ENCODE measurements at regions not wholly inside any gene's neighbourhood (a gene's known extent, or its start where the extent isn't known, plus 50 kb on each side); places are given as distances from the start of the nearest gene placed in this dataset.
A peak's percentile ranks its signal among the peaks of the same experiment; 100 is the strongest.

DNA sequence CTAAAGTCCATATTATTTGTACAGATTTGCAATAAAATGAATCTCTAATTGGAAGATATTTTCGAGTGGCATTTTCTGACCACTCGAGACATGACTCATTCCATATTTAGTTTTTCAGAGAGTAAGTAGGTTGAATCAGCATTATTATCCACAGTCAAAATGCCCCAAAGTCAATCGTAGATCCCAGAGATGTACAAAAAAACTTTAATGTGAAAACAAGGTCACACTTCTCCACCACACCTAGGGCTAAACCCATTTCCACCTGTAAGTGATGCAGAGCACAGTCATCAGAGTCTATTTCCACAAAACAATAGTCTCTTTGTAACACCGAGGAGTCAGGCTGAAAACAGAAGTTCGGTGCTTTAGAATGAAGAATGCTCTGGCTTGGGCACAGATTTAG is 117.1 kb upstream of the TENM3 start:
- DNase-seq: no peak

DNA sequence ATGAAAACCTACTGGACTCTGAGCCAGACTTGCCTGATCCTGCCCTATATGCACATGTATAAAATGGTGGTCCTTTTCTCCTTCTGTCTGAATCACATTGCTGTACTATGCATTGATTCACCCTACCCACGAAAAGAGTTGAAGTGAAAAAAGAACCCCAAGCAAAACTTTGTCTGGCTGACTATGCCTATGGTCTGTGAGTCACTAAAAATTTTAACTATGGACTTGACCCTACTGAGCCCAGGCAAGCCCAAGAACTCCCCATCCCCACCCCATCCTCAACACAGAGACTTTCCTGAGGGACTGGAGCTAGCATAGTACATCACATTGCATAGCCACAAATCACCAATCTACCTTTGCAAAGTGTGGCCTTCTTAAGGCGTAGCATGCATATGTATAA is 116.6 kb upstream of the TENM3 start:
- DNase-seq: no peak

DNA sequence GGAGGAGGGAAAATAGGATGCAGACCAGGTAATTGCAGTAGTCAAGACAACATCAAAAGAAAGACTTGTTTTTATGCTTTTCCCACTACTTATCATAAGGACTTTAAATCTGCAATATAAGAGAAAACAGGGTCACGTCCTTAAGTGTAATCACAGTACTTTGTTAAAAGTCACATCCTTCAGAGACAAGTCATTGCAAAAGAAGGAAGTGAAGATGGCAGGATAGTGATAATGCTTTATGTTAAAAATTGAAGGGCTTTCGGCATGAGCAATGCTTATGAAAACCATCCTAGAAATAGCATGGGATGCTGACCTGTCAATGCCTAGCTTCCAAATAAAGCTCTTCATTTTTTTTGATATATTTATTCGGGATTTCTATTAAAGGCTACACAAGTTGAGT is 110.2 kb upstream of the TENM3 start:
- DNase-seq: peak; percentile 13

DNA sequence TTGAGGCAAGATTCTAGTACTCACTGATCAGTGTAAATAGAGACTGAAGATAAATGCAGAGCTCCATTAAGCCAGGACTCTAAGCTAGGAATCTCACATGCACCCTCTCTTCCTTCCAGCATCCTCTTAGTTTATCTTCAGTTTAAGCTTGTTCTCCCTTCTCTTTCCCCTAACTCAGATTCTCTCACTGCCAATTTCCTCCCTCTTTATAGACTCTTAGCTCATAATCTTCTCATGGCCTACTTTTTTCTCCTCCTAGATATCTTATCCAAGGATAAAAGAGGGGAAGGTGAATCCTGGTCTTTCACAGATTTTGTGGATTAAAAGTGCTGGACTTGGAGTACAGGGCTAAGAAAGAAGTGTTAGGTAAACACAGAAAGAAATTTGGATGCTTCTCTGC is 108.9 kb upstream of the TENM3 start:
- DNase-seq: no peak

DNA sequence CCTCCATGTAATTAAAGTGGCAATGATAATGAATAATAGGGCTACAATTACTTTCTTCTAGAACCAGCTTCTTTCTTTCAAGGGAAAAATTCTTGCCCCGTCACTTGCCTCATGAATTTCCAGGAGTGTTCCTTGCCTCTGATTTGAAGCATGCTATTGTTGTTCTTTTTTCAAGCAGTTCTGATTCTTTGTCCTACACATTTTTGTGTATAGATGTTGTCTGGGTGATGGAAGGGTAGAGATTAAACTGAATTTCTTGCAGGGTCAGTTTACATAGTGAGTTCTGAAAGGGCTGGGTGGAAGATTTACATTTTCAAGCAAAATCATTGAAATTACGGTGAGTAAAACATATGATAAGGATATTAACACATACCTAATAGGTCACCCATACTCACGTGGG is 107.0 kb upstream of the TENM3 start:
- no peak for DNase-seq

DNA sequence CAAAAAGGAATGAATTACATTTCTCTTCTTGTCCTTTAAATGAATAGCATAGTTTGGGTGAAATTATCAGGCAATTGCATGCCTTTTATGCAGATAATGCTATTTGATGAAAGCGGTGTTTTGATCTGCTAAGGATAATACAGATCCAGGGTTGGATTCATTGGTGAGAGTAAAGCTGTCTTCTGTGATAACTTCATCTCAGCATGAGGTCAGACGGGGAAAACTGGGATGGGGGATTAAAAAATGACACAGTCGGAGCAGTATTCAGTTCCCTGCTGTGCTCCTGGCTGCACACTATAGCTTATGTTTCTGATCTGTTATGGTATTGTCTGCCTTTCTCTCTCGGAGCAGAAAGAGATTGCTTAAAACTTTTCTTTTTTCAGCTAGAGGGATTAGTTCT is 105.9 kb upstream of the TENM3 start:
- DNase-seq: no peak

DNA sequence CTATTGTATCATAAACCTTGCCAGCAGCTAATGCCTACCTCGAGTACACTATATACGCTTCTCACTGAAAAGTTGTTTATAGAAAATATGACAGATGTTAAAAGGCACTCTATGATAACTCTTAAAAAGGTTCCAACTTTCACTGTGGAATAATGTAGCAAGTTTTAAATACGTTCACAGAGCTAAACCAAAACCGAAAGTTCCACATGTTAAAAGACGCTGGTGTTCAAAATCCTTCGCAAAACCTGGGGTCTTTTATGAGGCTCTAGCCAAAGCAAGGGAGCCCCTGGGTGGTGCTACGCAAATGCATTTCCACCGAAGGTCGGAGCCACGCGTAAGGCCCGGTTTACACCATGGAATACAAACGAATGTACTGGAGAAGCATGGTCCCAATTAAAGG is 103.7 kb upstream of the TENM3 start:
- DNase-seq: no peak

DNA sequence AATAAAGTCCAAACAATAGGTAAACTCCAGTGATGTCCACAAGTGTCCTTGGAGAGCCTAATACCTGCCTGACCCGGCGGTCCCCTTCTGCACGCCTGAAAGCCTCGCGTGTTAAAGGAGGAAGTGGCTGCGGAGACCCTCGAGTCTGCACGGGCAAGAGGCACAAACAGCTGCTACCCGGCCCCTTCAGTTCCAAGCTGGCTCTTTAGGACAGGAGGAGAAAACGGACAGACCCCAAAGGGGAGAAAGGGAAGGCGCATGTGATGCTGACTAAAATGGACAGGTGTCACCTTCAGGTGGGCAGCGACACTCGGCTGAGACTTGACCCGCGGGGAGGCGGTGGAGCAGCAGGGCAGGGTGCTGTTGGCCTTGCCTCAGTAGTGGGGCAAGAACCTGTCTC is 102.7 kb upstream of the TENM3 start:
- no peak for DNase-seq

DNA sequence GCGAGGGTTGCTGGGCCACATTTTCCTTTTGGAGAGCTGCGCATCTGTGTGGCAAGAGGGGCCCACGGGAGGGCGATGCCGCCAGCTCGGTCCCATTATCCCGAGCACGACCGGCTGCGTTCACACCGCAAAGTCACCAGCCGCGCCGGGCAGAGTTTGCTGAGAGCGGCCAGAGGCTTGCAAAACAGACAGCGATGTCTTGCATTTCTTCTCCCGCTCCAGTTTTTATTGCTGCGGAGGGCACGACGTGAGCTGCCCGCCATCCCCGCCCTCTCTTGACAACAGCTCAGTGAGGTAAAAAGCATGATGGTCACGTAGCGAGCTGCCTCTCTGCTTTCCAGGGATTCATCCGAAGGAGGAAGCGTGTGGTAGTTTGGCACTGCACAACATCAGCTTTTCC is 102.1 kb upstream of the TENM3 start:
- no peak for DNase-seq

DNA sequence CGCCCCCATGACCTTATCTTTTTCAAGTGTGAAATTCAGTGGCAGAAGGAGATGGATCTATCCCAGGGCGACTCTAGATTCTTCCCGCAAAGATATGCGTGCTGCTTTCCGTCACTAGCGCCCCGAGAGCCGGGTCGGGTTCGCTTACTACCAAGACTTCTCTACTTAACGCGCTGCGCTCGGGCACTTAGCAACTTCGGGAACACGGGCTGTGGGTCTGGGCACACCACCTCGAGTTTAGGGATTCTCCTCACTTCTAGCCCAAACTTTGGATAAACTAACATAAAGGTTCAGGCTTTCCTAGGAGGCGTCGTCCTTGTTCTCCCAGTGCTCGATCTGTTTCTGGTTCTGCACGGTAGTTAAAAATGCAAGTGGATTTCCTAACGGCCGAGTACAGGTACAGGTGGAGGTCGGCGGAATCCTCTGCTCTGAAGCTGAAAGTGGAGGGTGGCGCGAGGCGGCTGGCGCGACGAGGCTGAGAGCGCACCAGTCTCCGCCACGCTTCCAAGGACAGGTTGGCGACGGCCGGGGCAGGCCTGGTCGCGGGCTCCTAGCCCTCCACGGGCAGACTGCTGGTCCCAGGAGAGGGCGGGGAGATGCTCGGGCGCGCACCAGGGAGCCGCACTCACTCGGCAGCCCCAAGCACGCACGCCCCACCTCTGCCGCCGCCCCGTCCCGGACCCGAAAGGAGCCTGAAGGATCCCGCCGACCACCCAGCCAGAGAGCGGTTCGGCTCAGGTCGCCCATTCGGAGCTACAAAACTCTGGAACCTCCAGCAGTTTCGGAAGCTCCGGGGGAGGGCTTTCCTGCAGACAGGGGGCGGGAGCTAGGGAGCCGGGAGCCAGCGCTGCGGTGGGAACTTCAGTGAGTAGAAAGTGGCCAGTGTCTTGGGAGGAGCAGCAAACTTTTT is 100.8 kb upstream of the TENM3 start:
- no peak for DNase-seq

DNA sequence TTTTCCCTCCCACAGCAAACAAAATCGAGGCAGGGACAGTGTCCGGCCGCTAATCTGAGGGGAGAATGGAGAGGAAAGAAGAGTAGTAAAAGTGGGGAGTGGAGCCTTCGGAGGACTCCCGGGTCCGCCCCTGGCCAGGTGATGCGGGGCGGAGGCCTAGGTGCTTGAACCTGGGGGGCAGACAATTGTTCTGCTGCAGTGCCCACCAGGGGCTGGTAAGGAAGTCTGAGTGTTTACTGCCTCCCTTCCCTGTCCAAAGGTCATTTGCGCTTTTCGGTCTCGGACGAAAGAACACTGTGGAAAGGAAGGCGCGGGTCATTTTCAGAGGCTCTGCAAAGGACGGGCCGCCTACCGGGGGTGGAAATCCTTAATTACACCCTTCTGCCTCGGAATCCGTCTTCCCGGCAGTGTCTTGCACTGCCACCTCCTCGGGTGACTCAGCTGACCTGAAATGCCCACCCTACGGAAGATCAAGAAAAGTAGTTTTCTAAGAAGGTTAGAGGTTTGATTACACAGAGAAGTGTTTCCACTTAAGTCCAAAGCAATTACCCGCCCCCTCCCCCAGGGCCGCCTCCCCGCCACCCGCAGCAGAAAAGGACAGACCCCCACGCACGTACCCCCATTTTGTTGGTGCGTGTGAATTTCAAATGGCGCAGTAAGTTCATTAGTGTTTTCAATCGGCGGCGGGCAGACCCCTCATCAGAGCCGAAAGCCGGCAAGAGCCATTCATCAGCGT is 99.9 kb upstream of the TENM3 start:
- no peak for DNase-seq

DNA sequence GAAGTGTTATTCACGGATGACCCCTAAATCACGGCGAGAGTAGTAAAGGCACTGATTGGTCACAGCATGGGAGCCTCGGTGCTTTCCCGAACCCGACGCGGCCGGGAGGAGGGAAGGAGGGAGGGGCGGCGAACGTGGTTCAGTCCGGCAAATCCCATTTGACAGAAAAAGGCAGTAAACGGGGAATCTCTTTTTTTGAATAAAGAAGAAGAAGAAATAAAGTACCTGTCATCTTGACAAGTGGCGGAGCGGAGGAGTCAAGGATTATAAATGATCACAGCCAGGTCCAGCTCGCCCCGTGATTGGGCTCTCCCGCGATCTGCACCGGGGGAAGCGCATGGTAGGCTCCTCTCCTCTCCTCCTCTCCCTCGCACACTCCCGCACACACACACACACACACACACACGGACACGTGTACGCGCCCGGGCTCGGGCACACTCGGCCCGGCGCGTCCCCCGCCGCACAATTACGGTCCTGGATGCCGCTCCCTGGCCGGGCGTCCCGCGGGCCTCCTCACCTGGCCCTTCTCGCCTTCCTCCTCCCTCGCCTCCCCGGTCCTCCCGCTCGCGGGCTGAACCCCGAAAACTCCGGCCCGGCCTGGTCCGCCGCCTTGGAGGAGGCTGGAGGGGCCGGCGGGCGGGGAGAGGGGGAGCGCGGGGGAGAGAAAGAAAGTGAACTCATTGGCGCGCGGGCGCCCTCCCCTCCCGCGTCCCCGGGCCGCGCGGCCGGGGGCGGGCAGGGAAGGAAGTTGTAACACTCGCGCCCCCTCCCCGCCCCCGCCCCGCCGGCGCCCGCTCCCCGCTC is 99.2 kb upstream of the TENM3 start:
- DNase-seq: no peak

DNA sequence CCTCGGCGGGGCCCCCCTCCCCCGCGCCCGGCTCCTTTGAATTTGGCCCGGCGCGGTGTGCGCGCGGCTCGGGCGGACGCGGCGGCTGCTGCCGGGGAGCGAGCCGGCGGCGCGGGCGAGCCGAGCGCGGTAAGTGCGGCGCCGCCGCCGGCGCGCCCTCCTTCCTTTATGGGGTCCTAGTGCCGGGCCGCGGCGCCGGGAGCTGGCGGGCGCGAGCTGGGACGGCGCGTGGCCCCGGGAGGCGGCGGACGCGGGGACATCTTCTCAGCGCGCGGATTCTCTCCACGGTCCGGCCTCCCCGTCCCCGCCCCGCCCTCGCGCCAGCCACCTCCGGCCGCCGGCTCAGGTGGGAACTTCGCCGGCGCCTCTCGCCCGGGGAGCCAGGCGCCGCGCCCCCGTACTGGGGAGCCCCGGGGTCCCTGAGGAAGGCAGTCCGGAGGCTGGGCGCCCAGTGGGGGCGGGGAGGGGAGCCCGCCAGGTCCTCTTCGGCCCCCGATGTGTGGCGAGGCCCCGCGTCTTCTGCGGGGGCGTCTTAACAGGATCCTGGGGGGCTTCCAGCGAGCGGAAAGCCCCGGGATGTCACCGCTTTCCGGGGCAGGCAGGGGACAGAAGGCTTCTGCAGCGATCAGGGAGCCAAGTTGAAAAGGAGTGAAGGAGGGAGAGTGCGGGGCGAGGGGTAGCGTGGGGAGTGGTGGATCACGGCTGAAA is 98.4 kb upstream of the TENM3 start:
- no peak for DNase-seq

DNA sequence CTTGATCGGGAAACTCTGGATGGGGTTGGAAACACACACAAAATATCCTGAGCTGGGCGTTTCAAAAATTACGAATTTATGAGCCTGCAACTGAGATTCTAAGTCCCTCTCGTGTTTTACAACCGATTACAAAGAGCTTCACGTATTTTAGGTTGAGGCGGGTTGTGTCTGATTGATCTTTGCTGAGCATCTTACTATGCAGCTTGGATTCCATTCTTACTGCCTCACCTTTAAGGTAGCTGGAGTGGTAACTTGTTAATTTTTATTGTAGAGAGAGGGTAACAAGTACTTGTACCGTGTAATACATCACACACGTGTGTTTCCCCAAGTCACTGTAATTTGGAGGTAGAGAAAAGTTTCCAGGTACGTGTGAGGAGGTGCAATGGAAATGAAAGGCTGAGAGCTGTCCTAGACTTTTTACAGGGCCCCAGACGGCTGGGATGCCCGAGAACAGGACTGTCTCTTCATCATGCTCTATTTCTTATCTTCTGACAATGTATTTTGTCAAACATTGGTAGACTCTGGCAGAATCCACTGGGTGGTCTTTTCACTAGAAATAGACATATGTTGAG is 97.8 kb upstream of the TENM3 start:
- no peak for DNase-seq

DNA sequence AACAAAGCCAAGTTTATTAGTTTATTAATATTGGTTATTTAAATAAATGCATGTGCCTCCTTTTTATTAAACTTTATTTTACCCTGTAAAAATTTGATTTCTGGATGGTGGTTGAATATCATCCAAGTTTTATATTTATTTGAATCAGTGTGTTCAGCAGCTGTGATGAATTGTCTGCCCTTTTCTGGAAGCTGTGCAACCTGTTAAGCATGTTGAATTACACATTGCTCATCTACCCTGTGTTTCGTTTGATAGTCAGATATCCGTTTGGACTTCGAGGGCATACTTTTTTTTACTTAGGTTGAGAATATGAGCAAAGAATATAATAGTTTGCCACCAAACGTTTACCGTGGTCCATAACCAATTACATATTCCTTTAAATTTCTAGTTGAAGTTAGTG is 95.8 kb upstream of the TENM3 start:
- DNase-seq: no peak

DNA sequence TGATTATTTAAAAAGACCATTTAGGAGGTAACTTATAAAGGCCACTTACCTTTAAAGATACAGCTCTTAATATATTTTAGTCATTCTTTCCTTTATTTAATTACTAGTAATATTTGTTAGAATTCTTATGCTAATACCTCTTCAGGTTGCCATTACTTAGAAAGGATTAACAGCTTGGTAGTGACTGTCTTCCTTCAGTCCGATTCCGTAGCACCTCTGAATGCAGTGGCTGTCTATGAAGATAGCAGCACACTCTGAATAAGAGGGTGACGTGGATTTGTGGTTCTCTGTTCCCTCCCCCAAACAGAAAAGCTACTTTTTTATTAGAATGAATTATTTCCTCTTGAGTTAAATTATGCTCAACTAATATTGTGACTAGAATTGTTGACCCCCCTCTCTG is 92.6 kb upstream of the TENM3 start:
- DNase-seq: no peak

DNA sequence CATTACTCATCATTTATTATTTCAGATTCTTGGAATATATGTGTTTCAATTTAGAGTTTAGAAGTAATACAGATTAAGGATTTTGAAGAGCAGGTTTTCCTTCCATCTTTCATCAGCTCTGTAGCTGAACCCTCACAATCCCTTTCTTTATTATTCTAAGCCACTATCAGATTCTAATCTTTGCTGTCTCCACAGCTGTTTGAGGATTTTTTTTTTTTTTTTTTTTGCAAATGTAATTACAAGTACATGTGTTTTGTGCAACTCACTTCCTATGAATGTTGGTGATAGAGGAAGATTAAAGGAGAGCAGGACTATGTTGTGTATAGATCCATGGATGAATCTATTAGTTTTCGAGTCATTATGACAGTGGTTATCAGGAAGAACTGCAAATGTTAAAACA is 87.4 kb upstream of the TENM3 start:
- DNase-seq: no peak

DNA sequence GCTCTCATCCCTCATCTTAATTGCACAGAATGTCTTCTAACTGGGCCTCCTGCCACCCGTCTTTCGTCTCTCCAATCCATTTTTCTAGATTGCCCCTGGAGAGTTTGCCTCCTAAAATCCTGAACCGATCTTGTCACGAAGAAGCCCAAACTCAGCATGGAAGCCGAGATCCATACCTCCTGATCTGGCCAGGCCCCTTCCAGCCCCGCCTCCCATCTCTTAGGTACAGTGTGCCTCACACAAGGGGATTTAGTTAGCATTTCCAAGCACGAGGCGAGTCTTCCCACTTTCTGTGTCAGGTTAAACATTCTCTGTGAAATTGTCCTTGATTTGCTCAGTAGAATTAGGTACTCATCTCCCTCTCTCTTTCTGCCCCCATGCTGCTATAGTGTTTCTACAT is 80.0 kb upstream of the TENM3 start:
- DNase-seq: no peak

DNA sequence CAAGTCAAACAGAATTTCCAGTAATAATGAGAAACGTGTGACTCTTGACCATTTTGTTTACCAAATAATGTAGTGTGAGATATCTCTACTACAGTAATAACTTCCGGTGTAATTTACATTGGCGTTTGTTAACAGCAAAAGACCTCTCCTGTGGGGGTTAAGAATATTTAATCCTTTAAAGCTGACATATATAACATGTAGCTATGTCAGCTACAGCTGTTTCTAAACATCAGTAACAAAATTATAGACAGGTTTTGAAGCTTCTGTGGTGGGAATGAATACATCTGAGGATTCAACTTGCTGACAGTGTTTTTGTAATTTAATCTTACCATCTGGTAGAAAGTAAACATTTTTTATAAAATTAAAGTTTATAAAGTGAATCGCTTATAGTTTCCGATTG is 73.6 kb upstream of the TENM3 start:
- DNase-seq: no peak

DNA sequence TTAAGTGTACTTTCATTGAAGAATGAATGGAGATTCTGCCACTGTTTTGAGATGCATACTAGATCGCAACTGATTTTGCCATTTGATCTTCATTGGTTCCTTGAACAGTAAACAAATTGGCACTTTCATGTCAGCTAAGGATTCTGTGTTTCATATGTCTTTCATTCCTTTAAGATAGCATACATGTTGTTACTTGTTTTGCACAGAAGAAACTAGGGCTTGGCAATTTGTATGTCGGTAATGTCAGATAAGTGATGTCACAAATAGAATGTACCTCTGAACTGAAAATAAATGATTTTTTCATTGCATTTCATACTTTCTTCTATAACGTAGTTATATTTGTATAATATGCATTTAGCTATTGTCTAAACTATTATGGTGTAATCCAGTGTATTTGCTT is 73.2 kb upstream of the TENM3 start:
- no peak for DNase-seq

DNA sequence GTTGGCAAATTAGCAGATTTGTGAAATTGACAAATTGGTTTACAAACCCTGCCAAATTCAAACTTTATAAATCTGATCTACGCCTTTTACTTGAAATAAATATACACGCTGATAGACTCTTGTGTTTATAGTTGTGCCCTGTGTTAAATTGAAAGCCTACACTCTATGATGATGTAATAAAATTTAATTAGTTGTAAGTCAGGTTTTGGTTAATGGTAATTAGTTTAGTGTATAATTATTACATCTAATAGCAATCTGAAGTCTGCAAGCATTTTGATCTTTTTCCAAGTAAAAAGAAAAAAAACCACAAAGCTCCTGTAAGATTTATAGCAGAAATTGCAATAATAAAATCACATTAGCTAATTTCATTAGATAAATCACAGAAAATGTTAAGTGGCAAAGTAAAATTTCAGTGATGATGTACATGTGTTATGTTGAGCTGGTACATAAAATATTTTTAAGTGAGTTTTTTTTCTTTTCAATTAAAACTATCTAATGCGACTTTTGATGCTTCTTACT is 72.7 kb upstream of the TENM3 start:
- no peak for DNase-seq

DNA sequence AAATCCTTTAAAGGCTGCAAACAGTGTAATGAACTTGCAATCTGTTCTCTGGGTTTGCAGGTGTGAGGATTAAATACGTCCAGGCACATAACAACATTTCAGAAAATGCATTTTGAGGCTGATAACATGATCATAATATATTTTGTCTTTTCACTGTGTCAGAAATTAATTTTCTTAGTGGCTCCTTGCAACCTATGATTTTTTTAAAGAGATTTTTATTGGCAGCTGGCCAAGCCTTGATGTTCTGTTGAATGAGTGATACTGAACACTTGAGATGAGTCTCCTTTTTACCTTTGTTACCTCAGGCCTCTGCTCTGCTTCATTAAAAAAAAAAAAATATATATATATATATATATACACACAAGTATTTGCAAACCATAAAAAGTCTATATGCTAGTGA is 68.2 kb upstream of the TENM3 start:
- no peak for DNase-seq
